Activated naive CD4-positive, alpha-beta T cell treated with anti-CD3 and anti-CD28 coated beads for 36 hours (primary cell): ENCODE measurements at regions not wholly inside any gene's neighbourhood (a gene's known extent, or its start where the extent isn't known, plus 50 kb on each side); places are given as distances from the start of the nearest gene placed in this dataset.
"Not testable (repeated sequence)": the region's sequence is repeated elsewhere in the genome, so short reads cannot be mapped to it uniquely, and the experiment has no call there.

Experiments used
- CTCF ChIA-PET: fragments of 350-600 bp; sonication (Branson Sonifier 250); formaldehyde crosslinking; loops from one replicate; lab custom pipeline; 2021; ENCODE audit warnings: antibody characterized with exemption; lab: Charles Lee
- DNase-seq: peaks from one replicate; pipeline ENCODE4 v3.0.0-alpha.2; 2020
- H3K27ac Mint-ChIP-seq: one replicate; pipeline ENCODE4 v1.8.0; 2021; ENCODE audit warnings: mild to moderate bottlenecking, mixed read lengths
- H3K27me3 Mint-ChIP-seq: one replicate; pipeline ENCODE4 v1.8.0; 2021; ENCODE audit warnings: low read depth, mixed read lengths
- H3K36me3 Mint-ChIP-seq: one replicate; pipeline ENCODE4 v1.8.0; 2021; ENCODE audit warnings: low read depth, mixed read lengths
- H3K4me1 Mint-ChIP-seq: one replicate; pipeline ENCODE4 v1.8.0; 2021; ENCODE audit warnings: low read depth, mixed read lengths
- H3K4me3 Mint-ChIP-seq: one replicate; pipeline ENCODE4 v1.8.0; 2021; ENCODE audit warnings: mild to moderate bottlenecking, moderate library complexity, mixed read lengths
- H3K9me3 Mint-ChIP-seq: one replicate; pipeline ENCODE4 v1.8.0; 2021; ENCODE audit warnings: mixed read lengths
- intact Hi-C: fragments of 100-400 bp; cut with micrococcal nuclease; formaldehyde crosslinking; loops from one replicate; pipeline ENCODE4 v1.15.1; 2023

GRCh38 chr10:106348933-106349332, 815.6 kb downstream of the SORCS1 start:
- no peak overlapping the region for H3K27ac Mint-ChIP-seq
- H3K4me3 Mint-ChIP-seq, result no peak overlapping the region
- no peaks in the 10 kb centered on the region for H3K27me3 Mint-ChIP-seq
- H3K4me1 Mint-ChIP-seq, result no peaks in the 10 kb centered on the region
- no peak for DNase-seq
- CTCF ChIA-PET, result interaction anchor here (0.7 kb wide), 1 partner anchor 9 kb away, joined by 3 read pairs; no protein-coding TSS in a partner anchor
- no peaks in the 10 kb centered on the region for H3K36me3 Mint-ChIP-seq
- H3K9me3 Mint-ChIP-seq, result no peaks in the 10 kb centered on the region
- intact Hi-C loops, result no loop called here

- H3K4me1 Mint-ChIP-seq, result no peaks in the 10 kb centered on the region
- no peak for DNase-seq
These were observed 817.0 kb downstream of the SORCS1 start for GRCh38 chr10:106347547-106347946.

GRCh38 chr10:106343539-106343938, 821.0 kb downstream of the SORCS1 start:
- CTCF ChIA-PET, H3K27ac Mint-ChIP-seq, DNase-seq, H3K4me3 Mint-ChIP-seq, intact Hi-C loops, H3K36me3 Mint-ChIP-seq, H3K9me3 Mint-ChIP-seq, H3K27me3 Mint-ChIP-seq, H3K4me1 Mint-ChIP-seq: not testable (repeated sequence)

More at GRCh38 chr10:106347547-106347946, 817.0 kb downstream of the SORCS1 start:
- Mint-ChIP-seq H3K4me3 (no peak overlapping the region), H3K9me3 (no peaks in the 10 kb centered on the region), H3K27me3 (no peaks in the 10 kb centered on the region), H3K36me3 (no peaks in the 10 kb centered on the region), H3K27ac (no peak overlapping the region)
- intact Hi-C loops, result no loop called here
- CTCF ChIA-PET, result no interaction called here

- CTCF ChIA-PET, result no interaction called here
- Mint-ChIP-seq H3K9me3 (no peaks in the 10 kb centered on the region), H3K36me3 (no peaks in the 10 kb centered on the region), H3K27ac (no peak overlapping the region), H3K4me3 (no peak overlapping the region), H3K4me1 (no peaks in the 10 kb centered on the region), H3K27me3 (no peaks in the 10 kb centered on the region)
- intact Hi-C loops, result no loop called here
- no peak for DNase-seq
These were observed 823.1 kb downstream of the SORCS1 start for GRCh38 chr10:106341356-106341755.

GRCh38 chr10:106338486-106338885, 826.0 kb downstream of the SORCS1 start:
- DNase-seq, result no peak
- Mint-ChIP-seq H3K4me1 (no peaks in the 10 kb centered on the region), H3K27me3 (no peaks in the 10 kb centered on the region), H3K4me3 (no peak overlapping the region), H3K9me3 (no peaks in the 10 kb centered on the region), H3K27ac (no peak overlapping the region), H3K36me3 (no peaks in the 10 kb centered on the region)
- CTCF ChIA-PET, result no interaction called here
- intact Hi-C loops, result no loop called here

- Mint-ChIP-seq H3K36me3 (no peaks in the 10 kb centered on the region), H3K9me3 (no peaks in the 10 kb centered on the region), H3K4me3 (no peak overlapping the region), H3K27me3 (no peaks in the 10 kb centered on the region), H3K4me1 (no peaks in the 10 kb centered on the region), H3K27ac (no peak overlapping the region)
- no peak for DNase-seq
- intact Hi-C loops, result no loop called here
- CTCF ChIA-PET, result no interaction called here
These were observed 827.6 kb downstream of the SORCS1 start for GRCh38 chr10:106336874-106337273.

- Mint-ChIP-seq H3K36me3 (no peaks in the 10 kb centered on the region), H3K27ac (no peak overlapping the region), H3K27me3 (no peaks in the 10 kb centered on the region), H3K9me3 (peaks cover 32% of the 10 kb centered on the region), H3K4me1 (no peaks in the 10 kb centered on the region), H3K4me3 (no peak overlapping the region)
- DNase-seq, result no peak
- intact Hi-C loops, result no loop called here
- CTCF ChIA-PET, result no interaction called here
These were observed 836.8 kb downstream of the SORCS1 start for GRCh38 chr10:106327747-106328146.

- no peak for DNase-seq
- Mint-ChIP-seq H3K4me1 (no peaks in the 10 kb centered on the region), H3K4me3 (no peak overlapping the region), H3K36me3 (no peaks in the 10 kb centered on the region), H3K27ac (no peak overlapping the region), H3K9me3 (peaks cover 11% of the 10 kb centered on the region), H3K27me3 (peaks cover 2% of the 10 kb centered on the region)
- intact Hi-C loops, result no loop called here
- CTCF ChIA-PET, result no interaction called here
These were observed 843.6 kb downstream of the SORCS1 start for GRCh38 chr10:106320876-106321275.

GRCh38 chr10:106320078-106320477, 844.4 kb downstream of the SORCS1 start:
- no peaks in the 10 kb centered on the region for H3K4me1 Mint-ChIP-seq
- CTCF ChIA-PET, result no interaction called here
- intact Hi-C loops, result no loop called here
- H3K4me3 Mint-ChIP-seq, result no peak overlapping the region
- DNase-seq, result no peak
- no peaks in the 10 kb centered on the region for H3K36me3 Mint-ChIP-seq
- no peak overlapping the region for H3K27ac Mint-ChIP-seq
- peaks cover 2% of the 10 kb centered on the region for H3K27me3 Mint-ChIP-seq
- H3K9me3 Mint-ChIP-seq, result peaks cover 8% of the 10 kb centered on the region

GRCh38 chr10:106317554-106317953, 847.0 kb downstream of the SORCS1 start:
- intact Hi-C loops, result no loop called here
- DNase-seq, result no peak
- Mint-ChIP-seq H3K4me1 (no peaks in the 10 kb centered on the region), H3K27ac (no peak overlapping the region), H3K4me3 (no peak overlapping the region), H3K27me3 (peaks cover 2% of the 10 kb centered on the region), H3K36me3 (no peaks in the 10 kb centered on the region), H3K9me3 (peaks cover 5% of the 10 kb centered on the region)
- CTCF ChIA-PET, result no interaction called here

GRCh38 chr10:106313041-106313440, 851.5 kb downstream of the SORCS1 start:
- DNase-seq, result no peak
- intact Hi-C loops, result no loop called here
- Mint-ChIP-seq H3K9me3 (peaks cover 3% of the 10 kb centered on the region), H3K27me3 (no peaks in the 10 kb centered on the region), H3K4me3 (no peak overlapping the region), H3K4me1 (no peaks in the 10 kb centered on the region), H3K36me3 (no peaks in the 10 kb centered on the region), H3K27ac (no peak overlapping the region)
- CTCF ChIA-PET, result no interaction called here

- intact Hi-C loops, result no loop called here
- peaks cover 3% of the 10 kb centered on the region for H3K9me3 Mint-ChIP-seq
- no peaks in the 10 kb centered on the region for H3K36me3 Mint-ChIP-seq
- H3K27me3 Mint-ChIP-seq, result no peaks in the 10 kb centered on the region
- no peak overlapping the region for H3K4me3 Mint-ChIP-seq
- CTCF ChIA-PET, result no interaction called here
- no peak for DNase-seq
- no peaks in the 10 kb centered on the region for H3K4me1 Mint-ChIP-seq
- no peak overlapping the region for H3K27ac Mint-ChIP-seq
These were observed 852.4 kb downstream of the SORCS1 start for GRCh38 chr10:106312087-106312486.

- H3K36me3 Mint-ChIP-seq, result no peaks in the 10 kb centered on the region
- H3K27ac Mint-ChIP-seq, result no peak overlapping the region
- peaks cover 3% of the 10 kb centered on the region for H3K9me3 Mint-ChIP-seq
- H3K4me1 Mint-ChIP-seq, result no peaks in the 10 kb centered on the region
- DNase-seq, result no peak
- intact Hi-C loops, result no loop called here
- no peak overlapping the region for H3K4me3 Mint-ChIP-seq
- H3K27me3 Mint-ChIP-seq, result no peaks in the 10 kb centered on the region
- CTCF ChIA-PET, result no interaction called here
These were observed 852.9 kb downstream of the SORCS1 start for GRCh38 chr10:106311590-106311989.

GRCh38 chr10:106310596-106310995, 853.9 kb downstream of the SORCS1 start:
- Mint-ChIP-seq H3K27me3 (no peaks in the 10 kb centered on the region), H3K27ac (no peak overlapping the region), H3K4me3 (no peak overlapping the region), H3K4me1 (no peaks in the 10 kb centered on the region), H3K9me3 (peaks cover 3% of the 10 kb centered on the region), H3K36me3 (no peaks in the 10 kb centered on the region)
- CTCF ChIA-PET, result no interaction called here
- no peak for DNase-seq
- intact Hi-C loops, result no loop called here
